GM21619 (cell line): ENCODE measurements at regions not wholly inside any gene's neighbourhood (a gene's known extent, or its start where the extent isn't known, plus 50 kb on each side); places are given as distances from the start of the nearest gene placed in this dataset.
"Not testable (repeated sequence)": the region's sequence is repeated elsewhere in the genome, so short reads cannot be mapped to it uniquely, and the experiment has no call there.

Experiments used
- ATAC-seq: cut with Tn5 transposase; IDR thresholded peaks from one replicate; pipeline ENCODE4 v1.9.1; 2021; ENCODE audit not compliant: unreplicated experiment

- no peak for ATAC-seq
Measured at GRCh38 chr16:80092681-80093080, 448.1 kb upstream of the DYNLRB2 start.

- ATAC-seq: not testable (repeated sequence)
Measured at GRCh38 chr16:80091453-80091852, 449.3 kb upstream of the DYNLRB2 start.

- ATAC-seq: no peak
Measured at GRCh38 chr16:80085606-80086005, 455.2 kb upstream of the DYNLRB2 start.

- no peak for ATAC-seq
Measured at GRCh38 chr16:80084614-80085013, 456.2 kb upstream of the DYNLRB2 start.

- ATAC-seq: no peak
Measured at GRCh38 chr16:80084163-80084562, 456.6 kb upstream of the DYNLRB2 start.

- no peak for ATAC-seq
Measured at GRCh38 chr16:80082906-80083305, 457.9 kb upstream of the DYNLRB2 start.

GRCh38 chr16:80081846-80082245 is 458.9 kb upstream of the DYNLRB2 start:
- no peak for ATAC-seq

- ATAC-seq: no peak
Measured at GRCh38 chr16:80080287-80080851, 460.4 kb upstream of the DYNLRB2 start.

GRCh38 chr16:80079072-80079471 is 461.7 kb upstream of the DYNLRB2 start:
- ATAC-seq: no peak

GRCh38 chr16:80077696-80078095 is 463.1 kb upstream of the DYNLRB2 start:
- ATAC-seq: no peak

- ATAC-seq: no peak
Measured at GRCh38 chr16:80074329-80074728, 466.5 kb upstream of the DYNLRB2 start.

GRCh38 chr16:80071964-80072456 is 468.8 kb upstream of the DYNLRB2 start:
- ATAC-seq: no peak

GRCh38 chr16:80066805-80067580 is 466.5 kb upstream of the MAF start:
- ATAC-seq: no peak

- ATAC-seq: no peak
Measured at GRCh38 chr16:80065541-80065940, 465.0 kb upstream of the MAF start.

GRCh38 chr16:80063713-80064069 is 463.2 kb upstream of the MAF start:
- ATAC-seq: no peak

GRCh38 chr16:80063031-80063712 is 462.6 kb upstream of the MAF start:
- no peak for ATAC-seq

- ATAC-seq: no peak
Measured at GRCh38 chr16:80062361-80063030, 462.0 kb upstream of the MAF start.

GRCh38 chr16:80060470-80060869 is 459.9 kb upstream of the MAF start:
- no peak for ATAC-seq

- ATAC-seq: no peak
Measured at GRCh38 chr16:80059836-80060235, 459.3 kb upstream of the MAF start.

- ATAC-seq: no peak
Measured at GRCh38 chr16:80058214-80058613, 457.7 kb upstream of the MAF start.

GRCh38 chr16:80056324-80056723 is 455.8 kb upstream of the MAF start:
- ATAC-seq: no peak

- ATAC-seq: no peak
Measured at GRCh38 chr16:80055831-80056230, 455.3 kb upstream of the MAF start.
